Hepatocyte (in vitro differentiated cells): ENCODE measurements at regions not wholly inside any gene's neighbourhood (a gene's known extent, or its start where the extent isn't known, plus 50 kb on each side); places are given as distances from the start of the nearest gene placed in this dataset.

Source experiments
- DNase-seq: peaks from one replicate; pipeline ENCODE4 v3.0.0-alpha.2; 2016; ENCODE audit warnings: low spot score
- H2AFZ ChIP-seq: fragments of 200-600 bp; sonication (generic); 2 replicates; pipeline ENCODE4 v1.6.0; 2016; ENCODE audit warnings: antibody characterized with exemption, mild to moderate bottlenecking
- H3K27ac ChIP-seq: fragments of 200-600 bp; sonication (generic); 2 replicates; pipeline ENCODE4 v1.5.1; 2016; ENCODE audit warnings: mild to moderate bottlenecking
- H3K27me3 ChIP-seq: fragments of 200-600 bp; sonication (generic); 2 replicates; pipeline ENCODE4 v1.6.1; 2016
- H3K36me3 ChIP-seq: fragments of 200-600 bp; sonication (generic); replicated peaks from 2 replicates; pipeline ENCODE4 v1.5.1; 2016; ENCODE audit warnings: low read depth; ENCODE audit not compliant: insufficient read depth
- H3K4me1 ChIP-seq: fragments of 200-600 bp; sonication (generic); 2 replicates; pipeline ENCODE4 v1.5.1; 2016; ENCODE audit warnings: mild to moderate bottlenecking, moderate library complexity; ENCODE audit not compliant: insufficient read depth
- H3K4me2 ChIP-seq: fragments of 200-600 bp; sonication (generic); 2 replicates; pipeline ENCODE4 v1.6.0; 2016
- H3K4me3 ChIP-seq: fragments of 200-600 bp; sonication (generic); 2 replicates; pipeline ENCODE4 v1.5.1; 2016; ENCODE audit warnings: mild to moderate bottlenecking
- H3K79me2 ChIP-seq: fragments of 200-600 bp; sonication (generic); 2 replicates; pipeline ENCODE4 v1.6.0; 2017; ENCODE audit warnings: mild to moderate bottlenecking
- H3K9me2 ChIP-seq: fragments of 200-600 bp; sonication (generic); replicated peaks from 2 replicates; pipeline ENCODE4 v1.6.0; 2017; ENCODE audit warnings: mild to moderate bottlenecking; ENCODE audit not compliant: insufficient read depth
- H3K9me3 ChIP-seq: fragments of 200-600 bp; sonication (generic); 2 replicates; pipeline ENCODE4 v1.5.1; 2016; ENCODE audit warnings: low read depth, mild to moderate bottlenecking
- H4K20me1 ChIP-seq: fragments of 200-600 bp; sonication (generic); 2 replicates; pipeline ENCODE4 v1.6.0; 2016; ENCODE audit warnings: mild to moderate bottlenecking; ENCODE audit not compliant: insufficient read depth, poor library complexity, severe bottlenecking
- CTCF ChIP-seq: fragments of 200-600 bp; sonication (generic); IDR thresholded peaks from 2 replicates; pipeline ENCODE4 v1.5.1; 2016; ENCODE audit warnings: antibody characterized with exemption, mild to moderate bottlenecking; ENCODE audit not compliant: poor library complexity
- EZH2 ChIP-seq: fragments of 200-600 bp; sonication (generic); IDR thresholded peaks from 2 replicates; pipeline ENCODE4 v1.6.1; 2016; ENCODE audit warnings: antibody characterized with exemption, mild to moderate bottlenecking, borderline replicate concordance
- EZH2phosphoT487 ChIP-seq: fragments of 200-600 bp; sonication (generic); IDR thresholded peaks from one replicate; pipeline ENCODE4 v1.6.1; 2018; ENCODE audit warnings: antibody characterized with exemption, mild to moderate bottlenecking, low read depth, moderate library complexity; ENCODE audit not compliant: unreplicated experiment, severe bottlenecking
- WGBS: methylation state at CpG from one replicate; pipeline ENCODE4 v1.1.6; 2016; ENCODE audit warnings: low lambda C conversion rate; ENCODE audit errors: missing lambda C conversion rate; 5-methylcytosine and 5-hydroxymethylcytosine counted together

GRCh38 chr15:66941108-66941711, 124.2 kb upstream of the SMAD3 start:
- no peak for DNase-seq
- Histone ChIP-seq H3K27me3 (no peaks in the 10 kb centered on the region), H3K4me1 (no peaks in the 10 kb centered on the region), H2AFZ (no peak overlapping the region), H3K4me3 (no peak overlapping the region), H3K4me2 (no peak overlapping the region), H3K9me3 (no peaks in the 10 kb centered on the region), H3K79me2 (no peaks in the 10 kb centered on the region), H3K27ac (no peak overlapping the region), H3K36me3 (no peaks in the 10 kb centered on the region), H4K20me1 (no peaks in the 10 kb centered on the region), H3K9me2 (no peaks in the 10 kb centered on the region)
- WGBS = 79% methylated on average over 16 of the region's 16 CpGs
- no peak for TF ChIP-seq EZH2
- TF ChIP-seq CTCF = no peak
- TF ChIP-seq EZH2phosphoT487 = no peak

GRCh38 chr15:66941791-66942190, 123.6 kb upstream of the SMAD3 start:
- H3K4me2 ChIP-seq = no peak overlapping the region
- H3K36me3 ChIP-seq = no peaks in the 10 kb centered on the region
- DNase-seq = no peak
- no peaks in the 10 kb centered on the region for H3K79me2 ChIP-seq
- no peaks in the 10 kb centered on the region for H3K9me2 ChIP-seq
- H2AFZ ChIP-seq = no peak overlapping the region
- TF ChIP-seq CTCF (no peak), EZH2 (no peak), EZH2phosphoT487 (no peak)
- H3K4me3 ChIP-seq = no peak overlapping the region
- no peaks in the 10 kb centered on the region for H3K4me1 ChIP-seq
- no peak overlapping the region for H3K27ac ChIP-seq
- H3K27me3 ChIP-seq = no peaks in the 10 kb centered on the region
- WGBS = 98% methylated on average over 3 of the region's 3 CpGs
- H4K20me1 ChIP-seq = no peaks in the 10 kb centered on the region
- no peaks in the 10 kb centered on the region for H3K9me3 ChIP-seq

GRCh38 chr15:66942649-66943390, 122.6 kb upstream of the SMAD3 start:
- H2AFZ ChIP-seq = no peak overlapping the region
- no peaks in the 10 kb centered on the region for H3K4me1 ChIP-seq
- H3K4me2 ChIP-seq = no peak overlapping the region
- no peaks in the 10 kb centered on the region for H3K9me3 ChIP-seq
- H4K20me1 ChIP-seq = no peaks in the 10 kb centered on the region
- H3K9me2 ChIP-seq = no peaks in the 10 kb centered on the region
- no peak overlapping the region for H3K27ac ChIP-seq
- H3K4me3 ChIP-seq = no peak overlapping the region
- no peaks in the 10 kb centered on the region for H3K79me2 ChIP-seq
- no peak for DNase-seq
- no peaks in the 10 kb centered on the region for H3K36me3 ChIP-seq
- TF ChIP-seq EZH2 = no peak
- TF ChIP-seq CTCF = no peak
- no peak for TF ChIP-seq EZH2phosphoT487
- 91% methylated on average over 11 of the region's 11 CpGs for WGBS
- no peaks in the 10 kb centered on the region for H3K27me3 ChIP-seq
